OCI-LY1 (cell line): ENCODE measurements at regions not wholly inside any gene's neighbourhood (a gene's known extent, or its start where the extent isn't known, plus 50 kb on each side); places are given as distances from the start of the nearest gene placed in this dataset.

ENCODE experiments used
- H2AFZ ChIP-seq: fragments of 200-600 bp; sonication (generic), shearing (Covaris generic); 2 replicates; pipeline ENCODE4 v1.6.0; 2014; ENCODE audit warnings: antibody characterized with exemption, mild to moderate bottlenecking, low read length
- H3F3A ChIP-seq: fragments of 200-600 bp; sonication (generic), shearing (Covaris generic); 2 replicates; pipeline ENCODE4 v1.6.0; 2014; ENCODE audit warnings: mild to moderate bottlenecking, antibody characterized with exemption, low read length, moderate library complexity; ENCODE audit not compliant: insufficient read depth
- H3K27ac ChIP-seq: fragments of 200-600 bp; sonication (generic); 2 replicates; pipeline ENCODE4 v1.5.1; 2014; ENCODE audit warnings: low read length, mixed run types, mild to moderate bottlenecking, low read depth; ENCODE audit not compliant: poor library complexity, severe bottlenecking
- H3K27me3 ChIP-seq: fragments of 200-600 bp; sonication (generic); 2 replicates; pipeline ENCODE4 v1.6.0; 2014; ENCODE audit warnings: antibody characterized with exemption, mild to moderate bottlenecking, low read length, moderate library complexity; ENCODE audit not compliant: insufficient read depth
- H3K36me3 ChIP-seq: fragments of 200-600 bp; sonication (generic); 2 replicates; pipeline ENCODE4 v1.6.1; 2014; ENCODE audit warnings: mild to moderate bottlenecking, antibody characterized with exemption, low read length, moderate library complexity, mixed read lengths; ENCODE audit not compliant: insufficient read depth
- H3K4me1 ChIP-seq: fragments of 200-600 bp; sonication (generic); 2 replicates; pipeline ENCODE4 v1.5.1; 2014; ENCODE audit warnings: mild to moderate bottlenecking, low read length, moderate library complexity; ENCODE audit not compliant: insufficient read depth, severe bottlenecking
- H3K4me2 ChIP-seq: fragments of 200-600 bp; sonication (generic), shearing (Covaris generic); 2 replicates; pipeline ENCODE4 v1.6.1; 2014; ENCODE audit warnings: low read length
- H3K4me3 ChIP-seq: fragments of 200-600 bp; sonication (generic); 2 replicates; pipeline ENCODE4 v1.5.1; 2014; ENCODE audit warnings: low read length, low read depth, mild to moderate bottlenecking, mixed read lengths; ENCODE audit not compliant: poor library complexity, severe bottlenecking
- H3K79me2 ChIP-seq: fragments of 200-600 bp; shearing (Covaris generic); 2 replicates; pipeline ENCODE4 v1.6.1; 2016; ENCODE audit warnings: mixed run types, low read length, mixed read lengths; ENCODE audit not compliant: insufficient read depth
- H3K9ac ChIP-seq: fragments of 200-600 bp; sonication (generic), shearing (Covaris generic); 2 replicates; pipeline ENCODE4 v1.6.1; 2014; ENCODE audit warnings: mild to moderate bottlenecking, low read length, mixed read lengths
- H3K9me2 ChIP-seq: fragments of 200-600 bp; sonication (generic), shearing (Covaris generic); 2 replicates; pipeline ENCODE4 v1.6.1; 2014; ENCODE audit warnings: low read depth, mild to moderate bottlenecking, low read length, mixed read lengths
- H3K9me3 ChIP-seq: fragments of 200-600 bp; shearing (Covaris generic); 2 replicates; pipeline ENCODE4 v1.6.1; 2014; ENCODE audit warnings: low read length, mixed read lengths
- H4K20me1 ChIP-seq: fragments of 200-600 bp; sonication (generic), shearing (Covaris generic); 2 replicates; pipeline ENCODE4 v1.6.0; 2016; ENCODE audit warnings: mild to moderate bottlenecking, low read length; ENCODE audit not compliant: insufficient read depth
- CTCF ChIP-seq: fragments of 200-600 bp; sonication (generic), shearing (Covaris generic); IDR thresholded peaks from 2 replicates; pipeline ENCODE4 v1.5.1; 2017; ENCODE audit warnings: mild to moderate bottlenecking, antibody characterized with exemption, low read length, moderate library complexity, mixed read lengths
- EZH2 ChIP-seq: fragments of 200-600 bp; sonication (generic), shearing (Covaris generic); IDR thresholded peaks from 2 replicates; pipeline ENCODE4 v1.8.0; 2017; ENCODE audit warnings: borderline replicate concordance, mixed run types, mild to moderate bottlenecking, antibody characterized with exemption, low read length, moderate library complexity, mixed read lengths

GRCh38 chr3:99167071-99167470 is 265.6 kb upstream of the DCBLD2 start:
- Histone ChIP-seq H3K9me3 (no peaks in the 10 kb centered on the region), H3K4me2 (no peak overlapping the region), H3F3A (no peaks in the 10 kb centered on the region), H3K79me2 (no peaks in the 10 kb centered on the region), H3K4me1 (no peaks in the 10 kb centered on the region), H4K20me1 (no peaks in the 10 kb centered on the region), H3K9me2 (no peaks in the 10 kb centered on the region), H3K27me3 (no peaks in the 10 kb centered on the region), H3K9ac (no peak overlapping the region), H3K4me3 (no peak overlapping the region), H2AFZ (no peak overlapping the region), H3K36me3 (no peaks in the 10 kb centered on the region), H3K27ac (no peak overlapping the region)
- TF ChIP-seq EZH2 (no peak), CTCF (no peak)

GRCh38 chr3:99163314-99163713 is 261.8 kb upstream of the DCBLD2 start:
- no peak for TF ChIP-seq CTCF
- no peak for TF ChIP-seq EZH2
- Histone ChIP-seq H3K36me3 (no peaks in the 10 kb centered on the region), H3K4me3 (no peak overlapping the region), H3K4me2 (no peak overlapping the region), H2AFZ (no peak overlapping the region), H3K79me2 (no peaks in the 10 kb centered on the region), H3K27me3 (no peaks in the 10 kb centered on the region), H3K9ac (no peak overlapping the region), H3F3A (no peaks in the 10 kb centered on the region), H4K20me1 (no peaks in the 10 kb centered on the region), H3K9me3 (peaks cover 2% of the 10 kb centered on the region; the same call in 1 of the 2 replicates), H3K4me1 (no peaks in the 10 kb centered on the region), H3K9me2 (no peaks in the 10 kb centered on the region; the same call in 1 of the 2 replicates), H3K27ac (no peak overlapping the region)

- Histone ChIP-seq H4K20me1 (no peaks in the 10 kb centered on the region), H3K36me3 (no peaks in the 10 kb centered on the region), H3K79me2 (no peaks in the 10 kb centered on the region), H3K4me1 (no peaks in the 10 kb centered on the region), H3K4me3 (no peak overlapping the region), H3F3A (no peaks in the 10 kb centered on the region), H3K9me3 (peaks cover 2% of the 10 kb centered on the region; the same call in 1 of the 2 replicates), H3K9ac (no peak overlapping the region), H3K4me2 (no peak overlapping the region), H2AFZ (no peak overlapping the region), H3K27me3 (no peaks in the 10 kb centered on the region), H3K9me2 (no peaks in the 10 kb centered on the region; the same call in 1 of the 2 replicates), H3K27ac (no peak overlapping the region)
- TF ChIP-seq CTCF: no peak
- no peak for TF ChIP-seq EZH2
Observed at GRCh38 chr3:99159220-99159762, 257.8 kb upstream of the DCBLD2 start.
